OCI-LY3 (cell line): ENCODE measurements at regions not wholly inside any gene's neighbourhood (a gene's known extent, or its start where the extent isn't known, plus 50 kb on each side); places are given as distances from the start of the nearest gene placed in this dataset.

Source experiments
- H2AFZ ChIP-seq: fragments of 200-600, 300-600 bp; shearing (Covaris generic); 2 replicates; pipeline ENCODE4 v1.6.0; 2014; ENCODE audit warnings: antibody characterized with exemption, low read depth, low read length
- H3K27ac ChIP-seq: fragments of 200-600, 300-600 bp; sonication (generic); 2 replicates; pipeline ENCODE4 v1.5.1; 2014; ENCODE audit warnings: mild to moderate bottlenecking, low read length, moderate library complexity, mixed read lengths
- H3K27me3 ChIP-seq: fragments of 200-600, 300-600 bp; sonication (generic); 2 replicates; pipeline ENCODE4 v1.6.1; 2014; ENCODE audit warnings: low read depth, low read length, mixed read lengths
- H3K36me3 ChIP-seq: fragments of 200-600, 300-600 bp; sonication (generic); replicated peaks from 2 replicates; pipeline ENCODE3; 2014; ENCODE audit warnings: low read depth, low read length, mixed read lengths
- H3K4me1 ChIP-seq: fragments of 300-600, 200-600 bp; sonication (generic); 2 replicates; pipeline ENCODE4 v1.6.1; 2014; ENCODE audit warnings: low read length, mixed read lengths
- H3K4me2 ChIP-seq: fragments of 200-600, 300-600 bp; sonication (generic); 2 replicates; pipeline ENCODE4 v1.6.1; 2014; ENCODE audit warnings: low read length, mixed read lengths
- H3K4me3 ChIP-seq: fragments of 300-600, 200-600 bp; sonication (generic); 2 replicates; pipeline ENCODE4 v1.5.1; 2014; ENCODE audit warnings: antibody characterized with exemption, mild to moderate bottlenecking, low read length, moderate library complexity
- H3K79me2 ChIP-seq: fragments of 300-600, 200-600 bp; shearing (Covaris generic); 2 replicates; pipeline ENCODE4 v1.6.1; 2014; ENCODE audit warnings: mild to moderate bottlenecking, low read length, mixed read lengths
- H3K9ac ChIP-seq: fragments of 300-600, 200-600 bp; shearing (Covaris generic); 2 replicates; pipeline ENCODE4 v1.6.0; 2014; ENCODE audit warnings: mild to moderate bottlenecking, low read length, moderate library complexity
- H3K9me3 ChIP-seq: fragments of 200-600, 300-600 bp; shearing (Covaris generic); 2 replicates; pipeline ENCODE4 v1.6.1; 2014; ENCODE audit warnings: low read length, mixed read lengths; ENCODE audit not compliant: insufficient read depth
- H4K20me1 ChIP-seq: fragments of 200-600, 300-600 bp; sonication (generic); 2 replicates; pipeline ENCODE4 v1.6.1; 2016; ENCODE audit warnings: low read length, mixed read lengths; ENCODE audit not compliant: insufficient read depth
- EZH2phosphoT487 ChIP-seq: fragments of 200-600 bp; shearing (Covaris generic); IDR thresholded peaks from 2 replicates; pipeline ENCODE4 v1.6.1; 2018; ENCODE audit warnings: antibody characterized with exemption, mixed run types, low read depth
- TF ChIP-seq, protein P1 (sequence below): fragments of 200-600, 300-600 bp; sonication (generic); IDR thresholded peaks from 2 replicates; pipeline ENCODE4 v1.5.1; 2014; ENCODE audit warnings: antibody characterized with exemption, low read length, low read depth

DNA sequence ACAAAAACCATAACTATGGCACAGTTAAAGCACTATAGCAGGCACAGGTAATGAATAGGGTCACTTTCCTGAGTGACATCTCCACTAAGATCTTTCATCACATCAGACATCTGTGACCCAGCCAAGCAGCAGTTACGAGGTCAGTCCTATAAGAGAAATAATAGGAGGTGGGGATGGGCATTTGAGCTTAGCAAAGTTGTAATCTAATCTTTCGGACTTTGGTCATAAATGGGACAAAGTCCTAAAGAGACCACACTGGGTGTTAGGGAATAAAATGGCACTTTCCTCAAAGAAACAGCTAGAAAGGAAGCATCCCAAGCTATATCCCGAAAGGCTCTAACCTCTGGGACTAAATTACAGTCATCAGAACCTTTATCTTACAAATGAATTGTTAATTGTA is 432.2 kb downstream of the PIK3R1 start:
- H3K9ac ChIP-seq = no peak overlapping the region
- H3K4me1 ChIP-seq = peaks cover 35% of the 10 kb centered on the region
- H3K4me3 ChIP-seq = no peak overlapping the region
- H3K4me2 ChIP-seq = no peak overlapping the region
- no peaks in the 10 kb centered on the region for H3K9me3 ChIP-seq
- H3K36me3 ChIP-seq = no peaks in the 10 kb centered on the region
- H4K20me1 ChIP-seq = no peaks in the 10 kb centered on the region
- no peaks in the 10 kb centered on the region for H3K79me2 ChIP-seq
- no peak for TF ChIP-seq EZH2phosphoT487
- TF ChIP-seq, protein P1, sequence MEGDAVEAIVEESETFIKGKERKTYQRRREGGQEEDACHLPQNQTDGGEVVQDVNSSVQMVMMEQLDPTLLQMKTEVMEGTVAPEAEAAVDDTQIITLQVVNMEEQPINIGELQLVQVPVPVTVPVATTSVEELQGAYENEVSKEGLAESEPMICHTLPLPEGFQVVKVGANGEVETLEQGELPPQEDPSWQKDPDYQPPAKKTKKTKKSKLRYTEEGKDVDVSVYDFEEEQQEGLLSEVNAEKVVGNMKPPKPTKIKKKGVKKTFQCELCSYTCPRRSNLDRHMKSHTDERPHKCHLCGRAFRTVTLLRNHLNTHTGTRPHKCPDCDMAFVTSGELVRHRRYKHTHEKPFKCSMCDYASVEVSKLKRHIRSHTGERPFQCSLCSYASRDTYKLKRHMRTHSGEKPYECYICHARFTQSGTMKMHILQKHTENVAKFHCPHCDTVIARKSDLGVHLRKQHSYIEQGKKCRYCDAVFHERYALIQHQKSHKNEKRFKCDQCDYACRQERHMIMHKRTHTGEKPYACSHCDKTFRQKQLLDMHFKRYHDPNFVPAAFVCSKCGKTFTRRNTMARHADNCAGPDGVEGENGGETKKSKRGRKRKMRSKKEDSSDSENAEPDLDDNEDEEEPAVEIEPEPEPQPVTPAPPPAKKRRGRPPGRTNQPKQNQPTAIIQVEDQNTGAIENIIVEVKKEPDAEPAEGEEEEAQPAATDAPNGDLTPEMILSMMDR = no peak
- H3K27me3 ChIP-seq = no peaks in the 10 kb centered on the region
- no peak overlapping the region for H3K27ac ChIP-seq
- no peak overlapping the region for H2AFZ ChIP-seq

DNA sequence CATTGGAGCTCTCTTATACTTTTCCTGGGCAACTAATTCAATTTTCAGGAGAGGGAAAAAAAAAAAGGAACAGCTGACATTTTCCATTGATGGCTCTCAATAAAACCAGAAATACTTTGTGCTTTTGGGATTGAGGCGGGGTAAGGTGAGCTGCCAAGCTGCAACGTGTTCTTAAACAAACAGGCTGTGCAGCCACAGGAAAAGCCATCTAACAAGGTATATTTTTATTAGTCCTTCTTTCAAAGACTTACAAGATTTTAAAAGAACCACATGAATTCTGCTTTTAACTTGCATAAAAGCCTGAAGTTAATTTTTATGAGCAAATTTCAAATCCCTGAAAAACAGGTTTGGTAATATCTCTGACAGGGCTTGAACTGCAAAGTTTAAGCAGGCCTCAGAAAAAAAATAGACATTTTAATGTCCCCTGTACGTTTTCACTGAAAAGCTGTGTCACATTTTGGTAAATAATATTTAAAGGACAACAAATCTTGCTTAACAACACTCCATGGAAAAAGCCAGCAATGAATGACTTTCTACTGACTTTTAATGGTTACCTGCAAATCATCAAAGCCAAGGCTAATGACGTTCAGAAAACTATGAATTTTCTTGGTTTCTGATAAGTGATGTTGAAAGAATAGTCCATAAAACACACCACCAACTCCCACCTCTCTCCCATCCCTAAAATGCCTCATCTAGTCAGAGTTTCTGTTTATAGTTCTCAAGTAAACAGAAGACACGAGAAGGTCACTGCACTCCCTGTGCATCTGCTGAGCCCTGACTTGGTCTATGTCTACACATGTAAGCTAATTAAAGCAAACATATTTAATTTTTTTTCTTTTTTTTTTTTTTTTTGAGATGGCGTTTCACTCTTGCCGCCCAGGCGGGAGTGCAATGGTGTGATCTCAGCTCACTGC is 433.6 kb downstream of the PIK3R1 start:
- H3K4me1 ChIP-seq = peaks cover 21% of the 10 kb centered on the region
- H3K9ac ChIP-seq = no peak overlapping the region
- H3K79me2 ChIP-seq = no peaks in the 10 kb centered on the region
- TF ChIP-seq, protein P1 = no peak
- no peak for TF ChIP-seq EZH2phosphoT487
- H3K36me3 ChIP-seq = no peaks in the 10 kb centered on the region
- H3K9me3 ChIP-seq = no peaks in the 10 kb centered on the region
- H4K20me1 ChIP-seq = no peaks in the 10 kb centered on the region
- no peak overlapping the region for H3K4me2 ChIP-seq
- H3K27ac ChIP-seq = no peak overlapping the region
- no peak overlapping the region for H2AFZ ChIP-seq
- no peak overlapping the region for H3K4me3 ChIP-seq
- no peaks in the 10 kb centered on the region for H3K27me3 ChIP-seq

DNA sequence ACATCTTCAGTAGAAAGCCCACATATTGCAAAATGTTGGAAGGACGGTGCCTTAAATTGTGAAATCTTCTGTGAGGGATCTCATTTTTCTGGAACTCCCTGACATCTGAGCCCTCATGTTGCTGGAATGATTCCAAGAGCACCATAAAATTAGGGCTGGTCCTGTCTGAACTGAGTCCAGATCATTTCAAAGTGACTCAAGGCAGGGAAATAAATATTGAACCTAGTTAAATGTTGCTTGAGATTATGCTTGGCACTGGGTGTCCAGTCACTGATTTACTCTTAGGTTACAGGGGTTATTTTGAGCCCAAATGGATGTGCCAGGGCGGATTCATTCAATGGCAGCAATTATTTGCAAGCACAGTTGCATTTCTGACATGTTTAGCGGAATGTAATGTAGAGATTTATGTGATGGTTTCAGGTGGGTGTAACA is 437.0 kb downstream of the PIK3R1 start:
- H2AFZ ChIP-seq = no peak overlapping the region

DNA sequence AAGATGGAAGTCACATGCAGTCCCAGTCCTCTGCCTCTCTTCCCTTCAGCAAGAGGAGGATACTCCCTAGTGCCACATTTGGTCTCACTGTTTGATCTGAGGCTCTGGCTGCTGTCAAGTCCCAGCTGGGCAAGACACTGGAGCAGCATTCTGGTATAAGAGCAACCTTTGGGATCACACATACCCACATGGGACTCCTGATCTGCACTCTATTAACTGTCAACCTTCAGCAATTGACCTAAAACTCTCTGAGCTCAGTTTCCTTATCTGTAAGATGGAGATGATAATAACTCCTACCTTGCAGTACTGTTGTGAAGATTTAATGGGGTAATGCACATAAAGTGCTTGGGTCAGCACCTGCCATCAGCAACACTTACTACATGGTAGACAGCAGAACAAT is 437.9 kb downstream of the PIK3R1 start:
- no peak overlapping the region for H2AFZ ChIP-seq
- H3K9me3 ChIP-seq = no peaks in the 10 kb centered on the region
- H3K36me3 ChIP-seq = no peaks in the 10 kb centered on the region
- no peaks in the 10 kb centered on the region for H4K20me1 ChIP-seq
- no peaks in the 10 kb centered on the region for H3K27me3 ChIP-seq
- H3K27ac ChIP-seq = no peak overlapping the region
- no peaks in the 10 kb centered on the region for H3K79me2 ChIP-seq
- H3K4me3 ChIP-seq = no peak overlapping the region
- no peak overlapping the region for H3K9ac ChIP-seq
- H3K4me2 ChIP-seq = no peak overlapping the region
- TF ChIP-seq, protein P1 = no peak
- no peak for TF ChIP-seq EZH2phosphoT487
- no peaks in the 10 kb centered on the region for H3K4me1 ChIP-seq

More for the DNA sequence above, 437.0 kb downstream of the PIK3R1 start:
- TF ChIP-seq EZH2phosphoT487 = no peak
- TF ChIP-seq, protein P1 = no peak
- H4K20me1 ChIP-seq = no peaks in the 10 kb centered on the region
- H3K4me2 ChIP-seq = no peak overlapping the region
- no peak overlapping the region for H3K27ac ChIP-seq
- H3K9me3 ChIP-seq = no peaks in the 10 kb centered on the region
- no peaks in the 10 kb centered on the region for H3K27me3 ChIP-seq
- no peaks in the 10 kb centered on the region for H3K79me2 ChIP-seq
- no peaks in the 10 kb centered on the region for H3K36me3 ChIP-seq
- H3K9ac ChIP-seq = no peak overlapping the region
- no peaks in the 10 kb centered on the region for H3K4me1 ChIP-seq
- no peak overlapping the region for H3K4me3 ChIP-seq
